Smooth muscle cell (in vitro differentiated cells): ENCODE measurements at regions not wholly inside any gene's neighbourhood (a gene's known extent, or its start where the extent isn't known, plus 50 kb on each side); places are given as distances from the start of the nearest gene placed in this dataset.
A peak's percentile ranks its signal among the peaks of the same experiment; 100 is the strongest.

Experiments used
- DNase-seq: peaks from one replicate; lab custom pipeline; 2025; ENCODE audit not compliant: unreplicated experiment; lab: John Stamatoyannopoulos, UW
- H2AFZ ChIP-seq: fragments of 200-600 bp; sonication (generic); 2 replicates; pipeline ENCODE4 v1.6.0; 2016; ENCODE audit warnings: antibody characterized with exemption, low read depth, mild to moderate bottlenecking
- H3F3A ChIP-seq: fragments of 200-600 bp; sonication (generic); 2 replicates; pipeline ENCODE4 v1.6.0; 2017; ENCODE audit warnings: antibody characterized with exemption, low read depth
- H3K27ac ChIP-seq: fragments of 200-600 bp; sonication (generic); 2 replicates; pipeline ENCODE4 v1.5.1; 2016; ENCODE audit warnings: low read depth, mild to moderate bottlenecking
- H3K27me3 ChIP-seq: fragments of 200-600 bp; sonication (generic); 2 replicates; pipeline ENCODE4 v1.6.1; 2016; ENCODE audit warnings: low read depth, mild to moderate bottlenecking
- H3K36me3 ChIP-seq: fragments of 200-600 bp; sonication (generic); 2 replicates; pipeline ENCODE4 v1.5.1; 2016; ENCODE audit warnings: low read depth
- H3K4me1 ChIP-seq: fragments of 200-600 bp; sonication (generic); 2 replicates; pipeline ENCODE4 v1.5.1; 2016; ENCODE audit warnings: low read depth
- H3K4me2 ChIP-seq: fragments of 200-600 bp; sonication (generic); 2 replicates; pipeline ENCODE4 v1.6.0; 2016; ENCODE audit warnings: mild to moderate bottlenecking
- H3K4me3 ChIP-seq: fragments of 200-600 bp; sonication (generic); 2 replicates; pipeline ENCODE4 v1.5.1; 2016; ENCODE audit warnings: mild to moderate bottlenecking
- H3K79me2 ChIP-seq: fragments of 200-600 bp; sonication (generic); 2 replicates; pipeline ENCODE4 v1.6.0; 2016; ENCODE audit warnings: low read depth, mild to moderate bottlenecking
- H3K9ac ChIP-seq: fragments of 200-600 bp; sonication (generic); 2 replicates; pipeline ENCODE4 v1.6.0; 2016; ENCODE audit warnings: low read depth
- H3K9me3 ChIP-seq: fragments of 200-600 bp; sonication (generic); replicated peaks from 2 replicates; pipeline ENCODE4 v1.5.1; 2016; ENCODE audit warnings: low read depth
- H4K20me1 ChIP-seq: fragments of 200-600 bp; sonication (generic); 2 replicates; pipeline ENCODE4 v1.6.0; 2016; ENCODE audit warnings: low read depth
- WGBS: methylation state at CpG from one replicate; pipeline ENCODE4 v1.1.7; 2016; ENCODE audit warnings: low lambda C conversion rate; 5-methylcytosine and 5-hydroxymethylcytosine counted together
- TF ChIP-seq, protein P1 (sequence below): fragments of 200-600 bp; sonication (generic); IDR thresholded peaks from 2 replicates; pipeline ENCODE4 v1.5.1; 2017; ENCODE audit warnings: borderline replicate concordance, mild to moderate bottlenecking, antibody characterized with exemption; ENCODE audit not compliant: insufficient read depth, poor library complexity, severe bottlenecking

DNA sequence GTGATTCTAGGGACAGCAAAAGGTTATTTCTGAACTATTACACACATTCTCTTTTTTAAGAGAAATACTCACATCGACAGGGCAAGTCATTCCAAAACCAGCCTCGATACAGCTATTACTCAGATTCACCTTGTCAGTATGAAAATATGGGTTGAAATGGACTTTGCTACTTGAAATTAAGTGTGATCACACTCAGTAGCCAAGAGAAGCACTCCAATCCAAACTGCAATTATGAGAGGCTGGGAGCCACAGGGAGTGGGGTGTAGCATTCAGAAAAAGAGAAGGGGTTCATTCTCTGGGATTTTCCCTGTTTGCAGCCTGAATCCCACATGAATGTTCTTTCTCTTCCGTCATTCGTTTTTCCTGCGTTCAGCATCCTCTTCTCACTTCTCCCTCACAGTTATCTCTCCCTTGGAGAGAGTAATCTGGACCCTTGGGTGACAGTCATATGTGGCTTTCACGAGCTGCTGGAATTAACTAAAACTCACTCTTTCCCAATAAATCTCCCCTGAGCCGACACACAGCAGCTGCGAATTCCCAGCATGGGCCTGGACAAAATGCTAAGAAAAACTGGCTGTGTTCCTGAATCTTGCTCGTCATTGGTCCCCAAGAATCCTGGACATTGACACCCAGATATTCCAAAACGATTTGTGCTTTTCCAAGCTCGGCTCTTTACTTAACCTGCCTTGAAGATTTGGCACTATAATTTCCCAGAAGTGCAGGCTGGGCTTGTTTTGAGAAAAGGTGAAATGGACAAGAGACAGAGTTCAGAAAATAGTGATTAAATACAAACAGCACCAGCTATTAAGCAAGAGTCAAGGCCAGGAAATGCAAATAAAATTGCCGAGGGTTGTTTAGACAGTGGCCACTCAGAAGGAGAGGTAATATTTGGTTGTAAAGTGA, 199.5 kb upstream of the PLEKHG7 start:
- WGBS = 56% methylated on average over 12 of the region's 12 CpGs
- H3K4me2 ChIP-seq = no peak overlapping the region
- H3K27ac ChIP-seq = no peak overlapping the region
- TF ChIP-seq, protein P1, sequence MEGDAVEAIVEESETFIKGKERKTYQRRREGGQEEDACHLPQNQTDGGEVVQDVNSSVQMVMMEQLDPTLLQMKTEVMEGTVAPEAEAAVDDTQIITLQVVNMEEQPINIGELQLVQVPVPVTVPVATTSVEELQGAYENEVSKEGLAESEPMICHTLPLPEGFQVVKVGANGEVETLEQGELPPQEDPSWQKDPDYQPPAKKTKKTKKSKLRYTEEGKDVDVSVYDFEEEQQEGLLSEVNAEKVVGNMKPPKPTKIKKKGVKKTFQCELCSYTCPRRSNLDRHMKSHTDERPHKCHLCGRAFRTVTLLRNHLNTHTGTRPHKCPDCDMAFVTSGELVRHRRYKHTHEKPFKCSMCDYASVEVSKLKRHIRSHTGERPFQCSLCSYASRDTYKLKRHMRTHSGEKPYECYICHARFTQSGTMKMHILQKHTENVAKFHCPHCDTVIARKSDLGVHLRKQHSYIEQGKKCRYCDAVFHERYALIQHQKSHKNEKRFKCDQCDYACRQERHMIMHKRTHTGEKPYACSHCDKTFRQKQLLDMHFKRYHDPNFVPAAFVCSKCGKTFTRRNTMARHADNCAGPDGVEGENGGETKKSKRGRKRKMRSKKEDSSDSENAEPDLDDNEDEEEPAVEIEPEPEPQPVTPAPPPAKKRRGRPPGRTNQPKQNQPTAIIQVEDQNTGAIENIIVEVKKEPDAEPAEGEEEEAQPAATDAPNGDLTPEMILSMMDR = no peak
- H2AFZ ChIP-seq = peak overlapping the region; percentile 15
- H3K9me3 ChIP-seq = no peaks in the 10 kb centered on the region
- H3K79me2 ChIP-seq = no peaks in the 10 kb centered on the region
- H4K20me1 ChIP-seq = no peaks in the 10 kb centered on the region
- H3K9ac ChIP-seq = no peak overlapping the region
- H3K4me3 ChIP-seq = no peak overlapping the region
- peaks cover 34% of the 10 kb centered on the region for H3K4me1 ChIP-seq
- no peaks in the 10 kb centered on the region for H3K27me3 ChIP-seq
- no peaks in the 10 kb centered on the region for H3F3A ChIP-seq
- no peak for DNase-seq
- no peaks in the 10 kb centered on the region for H3K36me3 ChIP-seq

DNA sequence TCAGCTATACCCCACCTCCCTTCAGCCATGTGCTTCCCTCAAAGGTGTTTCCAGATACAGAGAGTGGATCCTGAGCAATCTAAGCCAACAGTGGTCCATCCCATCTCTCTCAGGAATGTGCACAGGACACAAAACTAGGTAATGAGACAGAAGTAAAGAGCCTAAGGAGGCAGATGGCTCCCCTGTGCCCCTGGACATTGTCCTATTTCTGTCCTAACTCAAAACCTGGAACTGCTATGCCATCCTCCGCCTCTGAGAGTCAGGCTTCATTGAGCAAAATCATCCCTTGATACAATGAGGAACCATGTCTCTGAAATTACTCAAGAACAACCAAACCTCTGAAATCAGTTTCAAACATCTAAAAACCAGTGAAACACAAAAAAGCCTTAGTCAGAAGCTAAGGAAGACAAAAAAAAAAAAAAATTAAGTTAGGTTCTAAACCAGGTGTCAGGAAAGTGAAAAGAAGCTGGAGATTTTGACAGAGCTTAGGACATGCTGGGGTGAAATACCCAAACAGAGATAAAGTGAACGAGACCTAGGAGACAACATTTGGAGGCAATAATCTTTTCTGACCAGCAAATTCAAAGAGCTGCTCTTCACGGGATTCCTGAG, 200.3 kb upstream of the PLEKHG7 start:
- H3K27me3 ChIP-seq = no peaks in the 10 kb centered on the region
- DNase-seq = no peak
- H3K9me3 ChIP-seq = no peaks in the 10 kb centered on the region
- H3K9ac ChIP-seq = no peak overlapping the region
- H3F3A ChIP-seq = no peaks in the 10 kb centered on the region
- H3K36me3 ChIP-seq = no peaks in the 10 kb centered on the region
- no peak overlapping the region for H3K4me2 ChIP-seq
- no peaks in the 10 kb centered on the region for H4K20me1 ChIP-seq
- H3K79me2 ChIP-seq = no peaks in the 10 kb centered on the region
- no peak overlapping the region for H3K4me3 ChIP-seq
- H2AFZ ChIP-seq = no peak overlapping the region
- H3K4me1 ChIP-seq = peaks cover 34% of the 10 kb centered on the region
- H3K27ac ChIP-seq = no peak overlapping the region
- 77% methylated on average over 3 of the region's 3 CpGs for WGBS
- TF ChIP-seq, protein P1 = no peak

DNA sequence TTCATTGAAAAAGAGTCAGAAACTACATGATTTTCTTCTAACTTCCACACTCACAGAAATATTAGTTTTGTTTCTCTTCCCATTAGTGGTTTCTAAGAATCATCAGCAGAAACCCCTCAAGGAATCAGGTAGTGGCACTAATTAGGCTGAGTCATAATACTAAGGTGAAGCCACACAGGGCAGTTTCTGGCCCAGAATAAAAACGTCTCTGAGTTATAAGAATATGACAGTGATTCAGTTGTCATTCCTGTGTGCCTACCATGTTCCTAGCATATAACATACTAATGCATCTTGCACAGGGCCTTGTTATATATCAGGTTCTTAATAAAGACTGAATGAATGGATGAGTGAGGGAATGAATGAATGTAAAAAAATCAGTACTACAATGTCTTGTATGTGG, 206.0 kb upstream of the PLEKHG7 start:
- no peaks in the 10 kb centered on the region for H3F3A ChIP-seq
- DNase-seq = no peak
- no peak overlapping the region for H3K9ac ChIP-seq
- H3K27ac ChIP-seq = no peak overlapping the region
- H3K36me3 ChIP-seq = no peaks in the 10 kb centered on the region
- no peaks in the 10 kb centered on the region for H3K4me1 ChIP-seq
- H3K4me2 ChIP-seq = no peak overlapping the region
- no peaks in the 10 kb centered on the region for H3K27me3 ChIP-seq
- H4K20me1 ChIP-seq = no peaks in the 10 kb centered on the region
- no peak overlapping the region for H3K4me3 ChIP-seq
- no peaks in the 10 kb centered on the region for H3K9me3 ChIP-seq
- WGBS = 63% methylated on average over 1 of the region's 1 CpG
- TF ChIP-seq, protein P1 = no peak
- H3K79me2 ChIP-seq = no peaks in the 10 kb centered on the region
- no peak overlapping the region for H2AFZ ChIP-seq
